ENCODE measurements at regions not wholly inside any gene's neighbourhood (a gene's known extent, or its start where the extent isn't known, plus 50 kb on each side); places are given as distances from the start of the nearest gene placed in this dataset.
"Not testable (repeated sequence)": the region's sequence is repeated elsewhere in the genome, so short reads cannot be mapped to it uniquely, and the experiment has no call there.

GRCh38 chr2:131681611-131682121 lies 154.0 kb downstream of the CCDC74A start:
- not testable (repeated sequence) for TF ChIP-seq POLR2AphosphoS5 (IDR thresholded peaks at IDR 0.05; ENCODE audit: insufficient read depth in 1 of 2, low read depth in 1 of 2); CTCF (IDR thresholded peaks at IDR 0.05)
